ENCODE measurements at regions not wholly inside any gene's neighbourhood (a gene's known extent, or its start where the extent isn't known, plus 50 kb on each side); places are given as distances from the start of the nearest gene placed in this dataset.

- Mint-ChIP-seq H3K36me3 (ENCODE audit: insufficient read depth, unreplicated experiment) (no peaks in the 10 kb centered on the region), H3K4me1 (ENCODE audit: low read depth, unreplicated experiment) (no peaks in the 10 kb centered on the region), H3K27me3 (ENCODE audit: insufficient read depth, unreplicated experiment) (no peaks in the 10 kb centered on the region), H3K4me3 (ENCODE audit: unreplicated experiment) (no peak overlapping the region), H3K27ac (ENCODE audit: unreplicated experiment) (no peak overlapping the region), H3K9me3 (ENCODE audit: unreplicated experiment) (no peaks in the 10 kb centered on the region)
- ChIA-PET CTCF (no interaction called here), POLR2A (no interaction called here)
- Histone ChIP-seq H3K9me3 (no peaks in the 10 kb centered on the region), H3K27me3 (replicated peaks; ENCODE audit: control insufficient read depth, insufficient read depth, low read length) (no peaks in the 10 kb centered on the region), H3K4me1 (no peaks in the 10 kb centered on the region), H3K4me3 (ENCODE audit: low read depth, low read length) (no peak overlapping the region), H3K36me3 (ENCODE audit: control insufficient read depth, insufficient read depth, low read length) (no peaks in the 10 kb centered on the region)
- DNase-seq = no peak
- no TSS peak for BruUV-seq (replicated peaks)
- no peak for TF ChIP-seq CTCF (IDR thresholded peaks at IDR 0.05; ENCODE audit: insufficient read depth in 1 of 2, low read depth in 1 of 2, low read length in 1 of 2, severe bottlenecking in 1 of 2, unreplicated experiment in 1 of 2)
- intact Hi-C loops (cut with micrococcal nuclease; ENCODE audit: unreplicated experiment) = no loop called here
Measured at GRCh38 chr3:150215616-150216015, 192.5 kb upstream of the TSC22D2 start.

GRCh38 chr3:150213577-150213976 lies 194.5 kb upstream of the TSC22D2 start:
- Histone ChIP-seq H3K9me3 (no peaks in the 10 kb centered on the region), H3K27me3 (replicated peaks; ENCODE audit: control insufficient read depth, insufficient read depth, low read length) (no peaks in the 10 kb centered on the region; the same call in 1 of the 2 replicates), H3K36me3 (ENCODE audit: control insufficient read depth, insufficient read depth, low read length) (no peaks in the 10 kb centered on the region), H3K4me1 (no peaks in the 10 kb centered on the region), H3K4me3 (ENCODE audit: low read depth, low read length) (no peak overlapping the region)
- H3K9me3 Mint-ChIP-seq (ENCODE audit: unreplicated experiment) = no peaks in the 10 kb centered on the region
- no peak overlapping the region for H3K27ac Mint-ChIP-seq (ENCODE audit: unreplicated experiment)
- H3K4me1 Mint-ChIP-seq (ENCODE audit: low read depth, unreplicated experiment) = no peaks in the 10 kb centered on the region
- no peak overlapping the region for H3K4me3 Mint-ChIP-seq (ENCODE audit: unreplicated experiment)
- intact Hi-C loops (cut with micrococcal nuclease; ENCODE audit: unreplicated experiment) = no loop called here
- CTCF ChIA-PET = no interaction called here
- no peak for DNase-seq
- TF ChIP-seq CTCF (IDR thresholded peaks at IDR 0.05; ENCODE audit: insufficient read depth in 1 of 2, low read depth in 1 of 2, low read length in 1 of 2, severe bottlenecking in 1 of 2, unreplicated experiment in 1 of 2) = no peak
- H3K27me3 Mint-ChIP-seq (ENCODE audit: insufficient read depth, unreplicated experiment) = peaks cover 5% of the 10 kb centered on the region
- BruUV-seq (replicated peaks) = no TSS peak
- POLR2A ChIA-PET = no interaction called here
- H3K36me3 Mint-ChIP-seq (ENCODE audit: insufficient read depth, unreplicated experiment) = no peaks in the 10 kb centered on the region

GRCh38 chr3:150210461-150211110 lies 197.5 kb upstream of the TSC22D2 start:
- Histone ChIP-seq H3K4me1 (no peaks in the 10 kb centered on the region), H3K27me3 (replicated peaks; ENCODE audit: control insufficient read depth, insufficient read depth, low read length) (no peaks in the 10 kb centered on the region; the same call in 1 of the 2 replicates), H3K9me3 (no peaks in the 10 kb centered on the region), H3K4me3 (ENCODE audit: low read depth, low read length) (no peak overlapping the region), H3K36me3 (ENCODE audit: control insufficient read depth, insufficient read depth, low read length) (no peaks in the 10 kb centered on the region)
- peaks cover 17% of the 10 kb centered on the region for H3K27me3 Mint-ChIP-seq (ENCODE audit: insufficient read depth, unreplicated experiment)
- DNase-seq = no peak
- H3K4me3 Mint-ChIP-seq (ENCODE audit: unreplicated experiment) = no peak overlapping the region
- no peak overlapping the region for H3K27ac Mint-ChIP-seq (ENCODE audit: unreplicated experiment)
- H3K4me1 Mint-ChIP-seq (ENCODE audit: low read depth, unreplicated experiment) = no peaks in the 10 kb centered on the region
- H3K9me3 Mint-ChIP-seq (ENCODE audit: unreplicated experiment) = no peaks in the 10 kb centered on the region
- no peak for TF ChIP-seq CTCF (IDR thresholded peaks at IDR 0.05; ENCODE audit: insufficient read depth in 1 of 2, low read depth in 1 of 2, low read length in 1 of 2, severe bottlenecking in 1 of 2, unreplicated experiment in 1 of 2)
- CTCF ChIA-PET = no interaction called here
- no peaks in the 10 kb centered on the region for H3K36me3 Mint-ChIP-seq (ENCODE audit: insufficient read depth, unreplicated experiment)
- intact Hi-C loops (cut with micrococcal nuclease; ENCODE audit: unreplicated experiment) = no loop called here
- BruUV-seq (replicated peaks) = no TSS peak
- POLR2A ChIA-PET = no interaction called here
